HepG2 (cell line): ENCODE measurements at regions not wholly inside any gene's neighbourhood (a gene's known extent, or its start where the extent isn't known, plus 50 kb on each side); places are given as distances from the start of the nearest gene placed in this dataset.

ENCODE experiments used
- ATAC-seq: fragments of 200-7000 bp; cut with Tn5 transposase; 3 replicates; pipeline ENCODE4 v1.9.1; 2020; ENCODE audit warnings: mild to moderate bottlenecking, moderate library complexity
- BruUV-seq: library from RNA; stranded (reverse); fragments of 400-500 nt; replicated peaks from 2 replicates; lab custom pipeline; 2021; lab: Mats Ljungman, UMichigan
- CTCF ChIA-PET: fragments of 300-600 bp; formaldehyde crosslinking; extraction: SDS; loops from one replicate; lab custom pipeline; 2021; ENCODE audit warnings: low total read pairs, inconsistent platforms, low intra/inter-chr PET ratio; lab: Yijun Ruan, JAX
- POLR2A ChIA-PET: fragments of 350-600 bp; sonication (Branson Sonifier 250); formaldehyde crosslinking; loops from one replicate; lab custom pipeline; 2020; ENCODE audit warnings: antibody characterized with exemption, inconsistent platforms; lab: Yijun Ruan, JAX
- DNase-seq: peaks from one replicate; pipeline ENCODE4 v3.0.0-alpha.2; 2015; ENCODE audit warnings: low spot score
- FAIRE-seq: peaks from 3 replicates; lab custom pipeline; 2011; peaks lifted over from hg19 to GRCh38; lab: Jason Lieb, UNC
- H2AFZ ChIP-seq: one replicate; pipeline ENCODE4 v1.6.1; 2011; ENCODE audit warnings: low read length, inconsistent platforms
- H3K27ac ChIP-seq: fragments of 300-600 bp; 3 replicates; pipeline ENCODE4 v1.8.0; 2011; ENCODE audit warnings: mixed run types, mild to moderate bottlenecking, mixed read lengths, low read length, inconsistent platforms; ENCODE audit not compliant: insufficient read depth; ENCODE audit errors: extremely low read length
- H3K27me3 ChIP-seq, 2 experiments: fragments of 200-600 bp in 1 of 2; 2 replicates in 1 of 2; 3 replicates in 1 of 2; pipeline versions ENCODE4 v1.6.0 to v1.8.0; 2011; ENCODE audit warnings: low read length in 2 of 2, mild to moderate bottlenecking in 2 of 2, moderate library complexity in 2 of 2, inconsistent platforms in 1 of 2; ENCODE audit not compliant: insufficient read depth in 2 of 2, control insufficient read depth in 1 of 2
- H3K36me3 ChIP-seq, 2 experiments: fragments of 200-600 bp in 1 of 2; replicated peaks in 1 of 2; 2 replicates in 1 of 2; 3 replicates in 1 of 2; pipeline versions ENCODE4 v1.5.1 to v1.8.0; 2011; ENCODE audit warnings: low read length in 2 of 2, inconsistent platforms in 1 of 2; ENCODE audit not compliant: insufficient read depth in 2 of 2, control insufficient read depth in 1 of 2
- H3K4me1 ChIP-seq: 2 replicates; pipeline ENCODE4 v1.5.1; 2012; ENCODE audit warnings: low read length, inconsistent platforms; ENCODE audit not compliant: insufficient read depth
- H3K4me2 ChIP-seq: 2 replicates; pipeline ENCODE4 v1.6.0; 2011; ENCODE audit warnings: low read depth, low read length, inconsistent platforms
- H3K4me3 ChIP-seq, 3 experiments: fragments of 200-600 bp in 1 of 3; sonication (generic), shearing (Covaris generic) in 1 of 3; replicated peaks in 1 of 3; 2 replicates each; pipeline ENCODE4 v1.5.1; 2011 to 2016; ENCODE audit warnings: low read length in 3 of 3, inconsistent platforms in 2 of 3, low read depth in 2 of 3, mild to moderate bottlenecking in 2 of 3, control low read depth in 1 of 3, mixed read lengths in 1 of 3; ENCODE audit not compliant: insufficient read depth in 1 of 3
- H3K79me2 ChIP-seq: one replicate; pipeline ENCODE4 v1.6.1; 2011; ENCODE audit warnings: low read length, inconsistent platforms; ENCODE audit not compliant: insufficient read depth
- H3K9ac ChIP-seq: 2 replicates; pipeline ENCODE4 v1.6.0; 2011; ENCODE audit warnings: mild to moderate bottlenecking, low read depth, low read length, inconsistent platforms; ENCODE audit not compliant: insufficient read depth
- H3K9me3 ChIP-seq: 2 replicates; pipeline ENCODE4 v1.5.1; 2012; ENCODE audit warnings: mild to moderate bottlenecking, low read length
- H4K20me1 ChIP-seq: 2 replicates; pipeline ENCODE4 v1.6.0; 2011; ENCODE audit warnings: inconsistent platforms, mild to moderate bottlenecking, low read length, moderate library complexity; ENCODE audit not compliant: insufficient read depth
- CBX2 ChIP-seq, 2 experiments: fragments of 200-600 bp in 1 of 2; sonication (generic); formaldehyde crosslinking in 1 of 2; IDR thresholded peaks; 2 replicates each; pipeline versions ENCODE4 v1.7.0 to v1.8.1; 2018 to 2022; ENCODE audit warnings: low read depth in 2 of 2, low read length in 1 of 2, mild to moderate bottlenecking in 1 of 2, missing genetic modification reagents in 1 of 2
- CHD2 ChIP-seq: IDR thresholded peaks from 2 replicates; pipeline ENCODE4 v1.6.1; 2011; ENCODE audit warnings: low read depth, low read length, improper control_type of control experiment
- CSRNP2 ChIP-seq: sonication (generic); formaldehyde crosslinking; conservative IDR thresholded peaks from 2 replicates; pipeline ENCODE4 v1.8.0; 2022; ENCODE audit warnings: low read depth, missing genetic modification reagents
- DPF2 ChIP-seq: sonication (generic); formaldehyde crosslinking; IDR thresholded peaks from 2 replicates; pipeline ENCODE4 v1.4.0; 2020; ENCODE audit warnings: mild to moderate bottlenecking, low read depth, missing genetic modification reagents, borderline replicate concordance
- ELF1 ChIP-seq: sonication (generic); formaldehyde crosslinking; IDR thresholded peaks from 2 replicates; pipeline ENCODE4 v1.4.0; 2020; ENCODE audit warnings: missing genetic modification reagents
- GABPB1 ChIP-seq: IDR thresholded peaks from 2 replicates; pipeline ENCODE4 v1.6.1; 2016; ENCODE audit warnings: mild to moderate bottlenecking, missing genetic modification reagents, moderate library complexity, missing compliant biosample characterization
- HNRNPL ChIP-seq: fragments of 200-400 bp; formaldehyde crosslinking; IDR thresholded peaks from 2 replicates; pipeline ENCODE4 v1.6.1; 2017; ENCODE audit warnings: mild to moderate bottlenecking, low read depth, low read length
- HNRNPUL1 ChIP-seq: fragments of 200-400 bp; formaldehyde crosslinking; IDR thresholded peaks from 2 replicates; pipeline ENCODE4 v1.6.1; 2017; ENCODE audit warnings: low read depth, mild to moderate bottlenecking, low read length, moderate library complexity
- HOXA3 ChIP-seq: sonication (generic); formaldehyde crosslinking; IDR thresholded peaks from 2 replicates; pipeline ENCODE4 v1.5.0; 2020; ENCODE audit warnings: missing genetic modification reagents
- HOXD1 ChIP-seq: sonication (generic); formaldehyde crosslinking; IDR thresholded peaks from 2 replicates; pipeline ENCODE4 v1.5.0; 2020; ENCODE audit warnings: missing genetic modification reagents
- PHF21A ChIP-seq: sonication (generic); formaldehyde crosslinking; IDR thresholded peaks from 2 replicates; pipeline ENCODE4 v1.5.0; 2020; ENCODE audit warnings: mild to moderate bottlenecking, missing genetic modification reagents
- ZBTB46 ChIP-seq: sonication (generic); formaldehyde crosslinking; IDR thresholded peaks from 2 replicates; pipeline ENCODE4 v1.4.0; 2020; ENCODE audit warnings: mild to moderate bottlenecking, missing genetic modification reagents, borderline replicate concordance
- ZFAT ChIP-seq: sonication (generic); formaldehyde crosslinking; conservative IDR thresholded peaks from 2 replicates; pipeline ENCODE4 v1.8.1; 2023; ENCODE audit warnings: missing genetic modification reagents, inconsistent platforms
- ZFYVE20 ChIP-seq: sonication (generic); formaldehyde crosslinking; IDR thresholded peaks from 2 replicates; pipeline ENCODE4 v1.8.0; 2023; ENCODE audit warnings: low read depth, mild to moderate bottlenecking, moderate library complexity, missing genetic modification reagents, borderline replicate concordance
- ZNF510 ChIP-seq: sonication (generic); formaldehyde crosslinking; IDR thresholded peaks from 2 replicates; pipeline ENCODE4 v1.4.0; 2020; ENCODE audit warnings: low read depth, mild to moderate bottlenecking, missing genetic modification reagents
- ZNF574 ChIP-seq: sonication (generic); formaldehyde crosslinking; IDR thresholded peaks from 2 replicates; pipeline ENCODE4 v1.4.0; 2020; ENCODE audit warnings: missing genetic modification reagents
- ZNF616 ChIP-seq: sonication (generic); formaldehyde crosslinking; IDR thresholded peaks from 2 replicates; pipeline ENCODE4 v1.5.0; 2020; ENCODE audit warnings: low read depth, mild to moderate bottlenecking, missing genetic modification reagents
- ZNF713 ChIP-seq: sonication (generic); formaldehyde crosslinking; IDR thresholded peaks from 2 replicates; pipeline ENCODE4 v1.4.0; 2020; ENCODE audit warnings: mild to moderate bottlenecking, missing genetic modification reagents
- ZNF761 ChIP-seq: sonication (generic); formaldehyde crosslinking; conservative IDR thresholded peaks from 2 replicates; pipeline ENCODE4 v1.4.0; 2020; ENCODE audit warnings: mild to moderate bottlenecking, missing genetic modification reagents
- WGBS: methylation state at CpG from one replicate; pipeline ENCODE4 v1.1.6; 2017; ENCODE audit warnings: low lambda C conversion rate; 5-methylcytosine and 5-hydroxymethylcytosine counted together
- in situ Hi-C: cut with HindIII; loops from 2 replicates; pipeline ENCODE4 v1.10.0; 2017; ENCODE audit warnings: low pct_unique_long_range_greater_than_20kb; ENCODE audit not compliant: extremely low pct_ligation_motif_present
- intact Hi-C: fragments of 100-400 bp; cut with micrococcal nuclease; formaldehyde crosslinking; loops from one replicate; pipeline ENCODE4 v1.10.0; 2022; ENCODE audit not compliant: unreplicated experiment

GRCh38 chr20:12413116-12413515 is 495.4 kb downstream of the BTBD3 start:
- H3K27me3 ChIP-seq: no peaks in the 10 kb centered on the region
- no peak for DNase-seq
- H3K4me3 ChIP-seq: no peak overlapping the region
- intact Hi-C loops: no loop called here
- no peaks in the 10 kb centered on the region for H4K20me1 ChIP-seq
- ATAC-seq: no peak
- H3K36me3 ChIP-seq: no peaks in the 10 kb centered on the region
- TF ChIP-seq ZFAT: no peak
- no peak for TF ChIP-seq ZNF761 (CRISPR knock-in tag)
- TF ChIP-seq ZFYVE20 (CRISPR knock-in tag): no peak
- no peak for TF ChIP-seq ZNF510 (CRISPR knock-in tag)
- no peak for TF ChIP-seq CBX2 (IDR thresholded peaks at IDR 0.05; ENCODE audit: low read depth, low read length)
- TF ChIP-seq CBX2 (CRISPR knock-in tag; IDR thresholded peaks at IDR 0.05; ENCODE audit: low read depth): no peak
- TF ChIP-seq ZNF616 (CRISPR knock-in tag): no peak
- TF ChIP-seq DPF2 (CRISPR knock-in tag): no peak
- TF ChIP-seq GABPB1 (CRISPR knock-in tag): no peak
- TF ChIP-seq HNRNPL: no peak
- TF ChIP-seq HNRNPUL1: no peak
- no peak for TF ChIP-seq ELF1 (CRISPR knock-in tag)
- TF ChIP-seq HOXA3: no peak
- TF ChIP-seq ZNF574 (CRISPR knock-in tag): no peak
- no peak for TF ChIP-seq HOXD1 (CRISPR knock-in tag)
- no peak for TF ChIP-seq PHF21A (CRISPR knock-in tag)
- no peak for TF ChIP-seq CHD2
- no peak for TF ChIP-seq ZNF713
- TF ChIP-seq CSRNP2 (CRISPR knock-in tag): no peak
- no peak for TF ChIP-seq ZBTB46 (CRISPR knock-in tag)
- no peak for FAIRE-seq
- in situ Hi-C loops: no loop called here
- H3K79me2 ChIP-seq: no peaks in the 10 kb centered on the region
- ChIA-PET CTCF (interaction anchor here (0.6 kb wide), 1 partner anchor 1000 kb away, joined by 3 read pairs; no protein-coding TSS in a partner anchor), POLR2A (no interaction called here)
- H2AFZ ChIP-seq: no peak overlapping the region
- 9% methylated on average over 1 of the region's 1 CpG for WGBS
- no peaks in the 10 kb centered on the region for H3K4me1 ChIP-seq
- no peak overlapping the region for H3K27ac ChIP-seq
- no peak overlapping the region for H3K9ac ChIP-seq
- no peak overlapping the region for H3K4me2 ChIP-seq
- no TSS peak for BruUV-seq
- H3K9me3 ChIP-seq: peaks cover 33% of the 10 kb centered on the region
